SK-N-SH (cell line): ENCODE measurements at regions not wholly inside any gene's neighbourhood (a gene's known extent, or its start where the extent isn't known, plus 50 kb on each side); places are given as distances from the start of the nearest gene placed in this dataset.
A peak's percentile ranks its signal among the peaks of the same experiment; 100 is the strongest.

ENCODE experiments used
- CTCF ChIA-PET: fragments of 300-600, 350-600 bp; formaldehyde crosslinking; extraction: SDS; loops from one replicate; lab custom pipeline; 2021; lab: Yijun Ruan, JAX
- POLR2A ChIA-PET: fragments of 350-600 bp; sonication (Branson Sonifier 250); formaldehyde crosslinking; extraction: SDS; loops from one replicate; lab custom pipeline; 2020; ENCODE audit warnings: antibody characterized with exemption, inconsistent platforms; lab: Yijun Ruan, JAX
- DNase-seq: peaks from one replicate; pipeline ENCODE4 v3.0.0; 2012
- H2AFZ ChIP-seq: fragments of 200-600 bp; sonication (generic); 2 replicates; pipeline ENCODE4 v1.8.1; 2016; ENCODE audit warnings: antibody characterized with exemption, mild to moderate bottlenecking, low read depth
- H3F3A ChIP-seq: fragments of 200-600 bp; sonication (generic); replicated peaks from 2 replicates; pipeline ENCODE3; 2016; ENCODE audit warnings: antibody characterized with exemption, mild to moderate bottlenecking; ENCODE audit not compliant: insufficient read depth
- H3K27ac ChIP-seq, 2 experiments: fragments of 200-500 bp in 1 of 2; fragments of 200-600 bp in 1 of 2; sonication (Bioruptor generic) in 1 of 2; sonication (generic), shearing (Covaris generic) in 1 of 2; 2 replicates each; pipeline versions ENCODE4 v1.5.1 to v1.6.1; 2014 to 2016; ENCODE audit warnings: low read depth in 2 of 2, inconsistent platforms in 1 of 2, low read length in 1 of 2, mild to moderate bottlenecking in 1 of 2, mixed read lengths in 1 of 2
- H3K27me3 ChIP-seq: fragments of 200-600 bp; sonication (generic), shearing (Covaris generic); 2 replicates; pipeline ENCODE4 v1.6.1; 2016; ENCODE audit warnings: mixed run types; ENCODE audit not compliant: insufficient read depth
- H3K36me3 ChIP-seq, 2 experiments: fragments of 200-500 bp in 1 of 2; fragments of 200-600 bp in 1 of 2; sonication (Bioruptor generic) in 1 of 2; sonication (generic) in 1 of 2; replicated peaks in 1 of 2; 2 replicates each; pipeline versions ENCODE3 to v1.5.1; 2014 to 2016; ENCODE audit warnings: low read length in 1 of 2, mild to moderate bottlenecking in 1 of 2; ENCODE audit not compliant: insufficient read depth in 2 of 2, control insufficient read depth in 1 of 2
- H3K4me1 ChIP-seq, 2 experiments: fragments of 200-500 bp in 1 of 2; fragments of 200-600 bp in 1 of 2; sonication (Bioruptor generic) in 1 of 2; sonication (generic), shearing (Covaris generic) in 1 of 2; 2 replicates each; pipeline versions ENCODE4 v1.5.1 to v1.6.1; 2014 to 2016; ENCODE audit warnings: low read depth in 1 of 2, low read length in 1 of 2, mixed run types in 1 of 2; ENCODE audit not compliant: insufficient read depth in 2 of 2, control insufficient read depth in 1 of 2
- H3K4me2 ChIP-seq: fragments of 200-600 bp; sonication (generic), shearing (Covaris generic); 2 replicates; pipeline ENCODE4 v1.6.1; 2017; ENCODE audit warnings: mixed run types
- H3K4me3 ChIP-seq, 2 experiments: fragments of 200-500 bp in 1 of 2; fragments of 200-600 bp in 1 of 2; sonication (Bioruptor generic) in 1 of 2; sonication (generic), shearing (Covaris generic) in 1 of 2; 2 replicates each; pipeline versions ENCODE4 v1.5.1 to v1.8.1; 2014 to 2016; ENCODE audit warnings: low read depth in 2 of 2, inconsistent platforms in 1 of 2, low read length in 1 of 2, mild to moderate bottlenecking in 1 of 2, mixed read lengths in 1 of 2, moderate library complexity in 1 of 2
- H3K79me2 ChIP-seq: fragments of 200-600 bp; sonication (generic); 2 replicates; pipeline ENCODE4 v1.8.1; 2017; ENCODE audit warnings: mild to moderate bottlenecking; ENCODE audit not compliant: insufficient read depth
- H3K9ac ChIP-seq: fragments of 200-600 bp; sonication (generic); 2 replicates; pipeline ENCODE4 v1.6.1; 2017; ENCODE audit warnings: mixed run types
- H3K9me2 ChIP-seq: fragments of 200-600 bp; sonication (generic); 2 replicates; pipeline ENCODE4 v1.6.1; 2017; ENCODE audit warnings: mixed run types
- H3K9me3 ChIP-seq: fragments of 200-600 bp; sonication (generic); 2 replicates; pipeline ENCODE4 v1.6.1; 2017; ENCODE audit warnings: mixed run types, mild to moderate bottlenecking, moderate library complexity
- H4K20me1 ChIP-seq: fragments of 200-600 bp; sonication (generic); 2 replicates; pipeline ENCODE4 v1.6.1; 2017; ENCODE audit warnings: mild to moderate bottlenecking, mixed run types; ENCODE audit not compliant: insufficient read depth
- EZH2phosphoT487 ChIP-seq: fragments of 200-600 bp; sonication (generic); IDR thresholded peaks from 2 replicates; pipeline ENCODE4 v1.6.1; 2017; ENCODE audit warnings: low read depth, mixed run types, mild to moderate bottlenecking, antibody characterized with exemption, moderate library complexity, borderline replicate concordance
- JUND ChIP-seq: IDR thresholded peaks from 2 replicates; pipeline ENCODE4 v1.4.0; 2012
- NRF1 ChIP-seq: IDR thresholded peaks from 2 replicates; pipeline ENCODE4 v1.6.1; 2012; ENCODE audit warnings: low read depth, mild to moderate bottlenecking, low read length
- PBX3 ChIP-seq: IDR thresholded peaks from 2 replicates; pipeline ENCODE4; 2012
- RAD21 ChIP-seq: IDR thresholded peaks from 2 replicates; pipeline ENCODE4 v1.6.1; 2012; ENCODE audit warnings: mild to moderate bottlenecking, low read length
- REST ChIP-seq: IDR thresholded peaks from 2 replicates; pipeline ENCODE4 v1.6.1; 2012; ENCODE audit warnings: mild to moderate bottlenecking, low read depth, low read length, moderate library complexity
- TAF1 ChIP-seq: IDR thresholded peaks from 2 replicates; pipeline ENCODE4 v1.6.1; 2012; ENCODE audit warnings: low read depth, mild to moderate bottlenecking, low read length, moderate library complexity, borderline replicate concordance
- TCF12 ChIP-seq: IDR thresholded peaks from 2 replicates; pipeline ENCODE4 v1.4.0; 2012
- USF2 ChIP-seq: fragments of 150-350 bp; IDR thresholded peaks from 2 replicates; pipeline ENCODE4 v1.6.1; 2017; ENCODE audit warnings: antibody characterized with exemption, low read length, low read depth, borderline replicate concordance
- WGBS: methylation state at CpG from one replicate; pipeline ENCODE4 v1.1.6; 2017; ENCODE audit warnings: low lambda C conversion rate; 5-methylcytosine and 5-hydroxymethylcytosine counted together

GRCh38 chr1:100643471-100644196, 75.9 kb upstream of the VCAM1 start:
- no peaks in the 10 kb centered on the region for H3K36me3 ChIP-seq
- ChIA-PET CTCF (no interaction called here), POLR2A (no interaction called here)
- H3K4me3 ChIP-seq: no peak overlapping the region
- no peaks in the 10 kb centered on the region for H3K9me3 ChIP-seq
- no peaks in the 10 kb centered on the region for H3K9me2 ChIP-seq
- 20% methylated on average over 4 of the region's 4 CpGs for WGBS
- H3K4me1 ChIP-seq: no peaks in the 10 kb centered on the region; a peak in 2 of 4 replicates
- DNase-seq: no peak
- H3K27me3 ChIP-seq: no peaks in the 10 kb centered on the region
- H2AFZ ChIP-seq: peak overlapping the region; percentile 48; the same call in 1 of the 2 replicates
- H3F3A ChIP-seq: no peaks in the 10 kb centered on the region
- TF ChIP-seq RAD21 (no peak), JUND (no peak), EZH2phosphoT487 (no peak), NRF1 (no peak), USF2 (no peak), TCF12 (no peak)
- H4K20me1 ChIP-seq: no peaks in the 10 kb centered on the region
- no peak overlapping the region for H3K9ac ChIP-seq
- H3K4me2 ChIP-seq: no peak overlapping the region; the same call in 1 of the 2 replicates
- no peaks in the 10 kb centered on the region for H3K79me2 ChIP-seq
- peak overlapping the region in 1 of 2 experiments; percentile 84; a peak in 2 of 4 replicates for H3K27ac ChIP-seq

GRCh38 chr1:100646001-100646400, 73.5 kb upstream of the VCAM1 start:
- H3K9me2 ChIP-seq: no peaks in the 10 kb centered on the region
- no peak overlapping the region for H3K27ac ChIP-seq
- no peaks in the 10 kb centered on the region for H3F3A ChIP-seq
- H2AFZ ChIP-seq: no peak overlapping the region
- H3K36me3 ChIP-seq: no peaks in the 10 kb centered on the region
- WGBS: 64% methylated on average over 4 of the region's 4 CpGs
- no peak overlapping the region for H3K4me2 ChIP-seq
- no peak for DNase-seq
- no peaks in the 10 kb centered on the region; a peak in 2 of 4 replicates for H3K4me1 ChIP-seq
- H4K20me1 ChIP-seq: no peaks in the 10 kb centered on the region
- H3K4me3 ChIP-seq: no peak overlapping the region
- TF ChIP-seq PBX3: no peak
- no peak for TF ChIP-seq EZH2phosphoT487
- TF ChIP-seq NRF1: no peak
- TF ChIP-seq REST: no peak
- TF ChIP-seq TAF1: no peak
- TF ChIP-seq, all 33 proteins: peak for 0
- CTCF ChIA-PET: interaction anchor here (0.9 kb wide), 1 partner anchor 63 kb away, joined by 3 read pairs; no protein-coding TSS in a partner anchor
- H3K79me2 ChIP-seq: no peaks in the 10 kb centered on the region
- no peaks in the 10 kb centered on the region for H3K27me3 ChIP-seq
- no peaks in the 10 kb centered on the region; the same call in 1 of the 2 replicates for H3K9me3 ChIP-seq
- POLR2A ChIA-PET: no interaction called here
- H3K9ac ChIP-seq: no peak overlapping the region
